HCT116 (cell line): ENCODE measurements at regions not wholly inside any gene's neighbourhood (a gene's known extent, or its start where the extent isn't known, plus 50 kb on each side); places are given as distances from the start of the nearest gene placed in this dataset.

Experiments used
- ATAC-seq: fragments of 200-7000 bp; cut with Tn5 transposase; 2 replicates; pipeline ENCODE4 v1.9.1; 2020; ENCODE audit warnings: mild to moderate bottlenecking, moderate library complexity
- BruUV-seq: library from RNA; stranded (reverse); fragments of 400-500 nt; replicated peaks from 2 replicates; lab custom pipeline; 2021; lab: Mats Ljungman, UMichigan
- CTCF ChIA-PET: fragments of 300-600 bp; sonication (Branson Sonifier 250); formaldehyde crosslinking; loops from one replicate; lab custom pipeline; 2021; ENCODE audit warnings: antibody characterized with exemption; lab: Charles Lee
- POLR2A ChIA-PET: fragments of 300-600, 350-600 bp; sonication (Branson Sonifier 250); formaldehyde crosslinking; loops from one replicate; lab custom pipeline; 2021; ENCODE audit warnings: antibody characterized with exemption; lab: Charles Lee
- RAD21 ChIA-PET, 2 experiments: fragments of 300-600 bp; sonication (Branson Sonifier 250); formaldehyde crosslinking; loops; one replicate each; lab custom pipeline; 2023; ENCODE audit warnings: low total read pairs in 2 of 2; ENCODE audit not compliant: uncharacterized antibody in 2 of 2, unreplicated experiment in 2 of 2, low non-redundant PET in 1 of 2; lab: Charles Lee
- DNase-seq: peaks from one replicate; pipeline ENCODE4 v3.0.0-alpha.2; 2010; ENCODE audit warnings: low read depth, low spot score
- H2AFZ ChIP-seq: fragments of 200-600 bp; shearing (Covaris generic), sonication (generic); 2 replicates; pipeline ENCODE4 v1.6.1; 2017; ENCODE audit warnings: low read depth, mixed run types, mixed read lengths, antibody characterized with exemption, low read length; ENCODE audit not compliant: poor library complexity, severe bottlenecking
- H3K27ac ChIP-seq: 2 replicates; pipeline ENCODE4 v1.5.1; 2012; ENCODE audit warnings: low read depth, low read length
- H3K27me3 ChIP-seq: fragments of 200-600 bp; sonication (generic); 2 replicates; pipeline ENCODE4 v1.6.1; 2016; ENCODE audit warnings: mixed run types, low read length, mixed read lengths; ENCODE audit not compliant: insufficient read depth
- H3K36me3 ChIP-seq, 2 experiments: fragments of 200-500 bp in 1 of 2; fragments of 200-600 bp in 1 of 2; sonication (Bioruptor generic) in 1 of 2; sonication (generic) in 1 of 2; 2 replicates each; pipeline versions ENCODE4 v1.5.1 to v1.6.1; 2014 to 2016; ENCODE audit warnings: low read length in 2 of 2, inconsistent platforms in 1 of 2, mixed read lengths in 1 of 2, mixed run types in 1 of 2; ENCODE audit not compliant: insufficient read depth in 2 of 2, control insufficient read depth in 1 of 2
- H3K4me1 ChIP-seq, 2 experiments: fragments of 200-600 bp in 1 of 2; sonication (generic) in 1 of 2; 2 replicates each; pipeline versions ENCODE4 v1.5.1 to v1.6.1; 2012 to 2017; ENCODE audit warnings: low read length in 2 of 2, inconsistent platforms in 1 of 2, mild to moderate bottlenecking in 1 of 2, mixed read lengths in 1 of 2, mixed run types in 1 of 2, moderate library complexity in 1 of 2; ENCODE audit not compliant: insufficient read depth in 2 of 2, control insufficient read depth in 1 of 2
- H3K4me2 ChIP-seq: fragments of 200-600 bp; sonication (generic); 2 replicates; pipeline ENCODE4 v1.6.1; 2017; ENCODE audit warnings: mixed run types, low read length, mixed read lengths
- H3K4me3 ChIP-seq, 2 experiments: fragments of 200-600 bp in 1 of 2; sonication (generic) in 1 of 2; replicated peaks in 1 of 2; 2 replicates each; pipeline ENCODE4 v1.5.1; 2011 to 2016; ENCODE audit warnings: low read length in 2 of 2, control low read depth in 1 of 2, low read depth in 1 of 2, mild to moderate bottlenecking in 1 of 2, mixed read lengths in 1 of 2, mixed run types in 1 of 2
- H3K79me2 ChIP-seq: fragments of 200-600 bp; sonication (generic); 2 replicates; pipeline ENCODE4 v1.6.1; 2017; ENCODE audit warnings: mild to moderate bottlenecking, mixed run types, low read length, moderate library complexity, mixed read lengths; ENCODE audit not compliant: insufficient read depth
- H3K9ac ChIP-seq: fragments of 200-600 bp; sonication (generic); 2 replicates; pipeline ENCODE4 v1.6.1; 2016; ENCODE audit warnings: low read length, mixed read lengths
- H3K9me2 ChIP-seq: fragments of 200-600 bp; sonication (generic), shearing (Covaris generic); 2 replicates; pipeline ENCODE4 v1.6.1; 2017; ENCODE audit warnings: mixed run types, mild to moderate bottlenecking, moderate library complexity; ENCODE audit not compliant: insufficient read depth
- H3K9me3 ChIP-seq, 2 experiments: fragments of 200-500 bp in 1 of 2; fragments of 200-600 bp in 1 of 2; sonication (Bioruptor generic) in 1 of 2; sonication (generic) in 1 of 2; 2 replicates each; pipeline ENCODE4 v1.6.1; 2014 to 2017; ENCODE audit warnings: low read length in 2 of 2, mixed read lengths in 2 of 2, inconsistent platforms in 1 of 2, low read depth in 1 of 2, mild to moderate bottlenecking in 1 of 2, mixed run types in 1 of 2, moderate library complexity in 1 of 2; ENCODE audit not compliant: control insufficient read depth in 1 of 2, insufficient read depth in 1 of 2
- H4K20me1 ChIP-seq: fragments of 200-600 bp; sonication (generic), shearing (Covaris generic); 2 replicates; pipeline ENCODE4 v1.6.1; 2017; ENCODE audit warnings: mixed run types, mild to moderate bottlenecking, moderate library complexity; ENCODE audit not compliant: insufficient read depth
- ELF1 ChIP-seq: IDR thresholded peaks from 2 replicates; pipeline ENCODE4 v1.6.1; 2012; ENCODE audit warnings: low read depth, borderline replicate concordance
- EZH2phosphoT487 ChIP-seq: fragments of 200-600 bp; IDR thresholded peaks from 2 replicates; pipeline ENCODE4 v1.6.1; 2018; ENCODE audit warnings: antibody characterized with exemption, borderline replicate concordance
- FOSL1 ChIP-seq: IDR thresholded peaks from 2 replicates; pipeline ENCODE4 v1.6.1; 2012; ENCODE audit warnings: low read depth
- POLR2A ChIP-seq: IDR thresholded peaks from 2 replicates; pipeline ENCODE4 v1.7.0; 2011; ENCODE audit warnings: borderline replicate concordance; ENCODE audit not compliant: insufficient read depth, insufficient read length; ENCODE audit errors: extremely low read depth
- ZFX ChIP-seq: fragments of 450-650 bp; IDR thresholded peaks from 2 replicates; pipeline ENCODE4 v1.6.1; 2017
- intact Hi-C: fragments of 100-400 bp; cut with micrococcal nuclease; formaldehyde crosslinking; loops from 2 replicates; pipeline ENCODE4 v1.10.0; 2022
- TF ChIP-seq, protein P1 (sequence below), 3 experiments: fragments of 200-600 bp in 1 of 3; sonication (generic) in 1 of 3; IDR thresholded peaks in 2 of 3; conservative IDR thresholded peaks in 1 of 3; 2 replicates each; pipeline ENCODE4 v1.5.1; 2012 to 2017; ENCODE audit warnings: low read depth in 2 of 3, low read length in 2 of 3, antibody characterized with exemption in 1 of 3, borderline replicate concordance in 1 of 3, control low read depth in 1 of 3, mild to moderate bottlenecking in 1 of 3, mixed read lengths in 1 of 3, mixed run types in 1 of 3, moderate library complexity in 1 of 3; ENCODE audit not compliant: insufficient read depth in 1 of 3
- TF ChIP-seq, protein P2 (sequence below): IDR thresholded peaks from 2 replicates; pipeline ENCODE4 v1.6.1; 2012

DNA sequence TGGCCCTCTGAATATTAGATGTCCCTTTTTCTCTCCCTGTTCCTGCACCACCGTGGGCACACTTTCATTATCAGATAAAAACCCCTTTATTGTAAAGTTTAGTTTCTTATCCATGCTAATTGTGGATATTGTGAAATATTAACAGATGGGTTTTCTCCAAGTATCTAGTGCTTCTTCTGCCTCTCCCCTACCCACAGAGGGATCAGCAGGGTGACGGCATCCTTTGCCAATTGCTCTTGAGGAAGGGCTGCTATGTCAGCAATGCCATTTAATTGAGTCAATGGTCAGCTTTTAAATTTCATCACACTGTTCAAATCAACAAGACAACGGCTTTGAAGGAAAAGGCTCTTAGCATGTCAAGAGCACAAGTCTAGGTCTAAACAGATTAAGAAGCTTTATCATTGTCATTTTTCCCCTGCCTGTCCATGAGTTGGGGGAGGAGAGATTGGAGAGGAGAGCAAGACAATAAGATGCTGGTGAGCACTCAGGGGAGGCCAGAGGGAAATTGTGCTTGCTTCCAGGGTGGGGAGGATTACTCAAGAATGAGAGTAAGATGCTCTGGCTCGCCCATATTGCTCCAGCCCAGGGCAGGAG is 443.0 kb upstream of the CCL2 start (continued):
- no peak for TF ChIP-seq FOSL1

DNA sequence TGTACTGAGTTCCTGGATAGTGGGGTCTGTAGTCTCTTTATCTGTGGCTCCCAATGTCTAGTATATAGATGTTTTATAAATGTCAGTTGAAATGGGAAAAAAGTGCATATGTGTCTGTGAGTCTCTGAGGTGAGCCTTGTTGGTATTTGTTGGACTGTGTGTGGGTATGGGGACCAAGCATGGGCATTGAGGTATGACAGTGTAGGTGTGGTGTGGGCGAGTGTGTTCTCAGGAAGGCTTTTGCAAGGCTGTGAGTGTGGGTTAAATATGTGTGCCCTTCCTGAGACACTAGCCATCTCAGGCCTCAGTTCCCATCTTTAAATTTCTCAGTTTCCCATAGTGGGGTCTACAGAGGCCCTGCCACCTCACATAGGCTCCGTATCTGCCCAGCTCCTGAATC is 440.2 kb upstream of the CCL2 start:
- Histone ChIP-seq H3K4me3 (no peak overlapping the region), H3K27ac (no peak overlapping the region), H3K9me2 (no peaks in the 10 kb centered on the region), H2AFZ (no peak overlapping the region), H3K27me3 (no peaks in the 10 kb centered on the region), H3K9me3 (peaks cover 0 to 3% of the 10 kb centered on the region in 2 experiments; a peak in 1 of 4 replicates), H3K4me1 (no peaks in the 10 kb centered on the region), H3K4me2 (no peak overlapping the region), H3K79me2 (no peaks in the 10 kb centered on the region)
- POLR2A ChIA-PET = no interaction called here
- CTCF ChIA-PET = no interaction called here
- RAD21 ChIA-PET = no interaction called here
- DNase-seq (no peak), ATAC-seq (no peak)
- intact Hi-C loops = no loop called here
- BruUV-seq = no TSS peak
- TF ChIP-seq, protein P1, sequence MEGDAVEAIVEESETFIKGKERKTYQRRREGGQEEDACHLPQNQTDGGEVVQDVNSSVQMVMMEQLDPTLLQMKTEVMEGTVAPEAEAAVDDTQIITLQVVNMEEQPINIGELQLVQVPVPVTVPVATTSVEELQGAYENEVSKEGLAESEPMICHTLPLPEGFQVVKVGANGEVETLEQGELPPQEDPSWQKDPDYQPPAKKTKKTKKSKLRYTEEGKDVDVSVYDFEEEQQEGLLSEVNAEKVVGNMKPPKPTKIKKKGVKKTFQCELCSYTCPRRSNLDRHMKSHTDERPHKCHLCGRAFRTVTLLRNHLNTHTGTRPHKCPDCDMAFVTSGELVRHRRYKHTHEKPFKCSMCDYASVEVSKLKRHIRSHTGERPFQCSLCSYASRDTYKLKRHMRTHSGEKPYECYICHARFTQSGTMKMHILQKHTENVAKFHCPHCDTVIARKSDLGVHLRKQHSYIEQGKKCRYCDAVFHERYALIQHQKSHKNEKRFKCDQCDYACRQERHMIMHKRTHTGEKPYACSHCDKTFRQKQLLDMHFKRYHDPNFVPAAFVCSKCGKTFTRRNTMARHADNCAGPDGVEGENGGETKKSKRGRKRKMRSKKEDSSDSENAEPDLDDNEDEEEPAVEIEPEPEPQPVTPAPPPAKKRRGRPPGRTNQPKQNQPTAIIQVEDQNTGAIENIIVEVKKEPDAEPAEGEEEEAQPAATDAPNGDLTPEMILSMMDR (IDR thresholded peaks at IDR 0.05 in 2 of 3, conservative IDR thresholded peaks at IDR 0.05 in 1 of 3; ENCODE audit: borderline replicate concordance in 1 of 3, insufficient read depth in 1 of 3, low read depth in 2 of 3, low read length in 2 of 3) = no peak
- no peak for TF ChIP-seq ZFX
- TF ChIP-seq, protein P2, sequence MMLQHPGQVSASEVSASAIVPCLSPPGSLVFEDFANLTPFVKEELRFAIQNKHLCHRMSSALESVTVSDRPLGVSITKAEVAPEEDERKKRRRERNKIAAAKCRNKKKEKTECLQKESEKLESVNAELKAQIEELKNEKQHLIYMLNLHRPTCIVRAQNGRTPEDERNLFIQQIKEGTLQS = no peak
- TF ChIP-seq FOSL1 = no peak
- no peak for TF ChIP-seq POLR2A
- no peak for TF ChIP-seq ELF1
- TF ChIP-seq EZH2phosphoT487 = no peak
- TF ChIP-seq, all 23 proteins: peak for 0
- Histone ChIP-seq H4K20me1 (no peaks in the 10 kb centered on the region), H3K36me3 (no peaks in the 10 kb centered on the region), H3K9ac (no peak overlapping the region)
